H1 (cell line): ENCODE measurements at regions not wholly inside any gene's neighbourhood (a gene's known extent, or its start where the extent isn't known, plus 50 kb on each side); places are given as distances from the start of the nearest gene placed in this dataset.
A peak's percentile ranks its signal among the peaks of the same experiment; 100 is the strongest.

Experiments
- CTCF ChIA-PET: fragments of 300-600 bp; sonication (Branson Sonifier 250); formaldehyde crosslinking; loops from one replicate; lab custom pipeline; 2021; ENCODE audit not compliant: partially characterized antibody; lab: Charles Lee
- POLR2A ChIA-PET: fragments of 300-600 bp; sonication (Branson Sonifier 250); formaldehyde crosslinking; loops from one replicate; lab custom pipeline; 2021; ENCODE audit warnings: inconsistent platforms; ENCODE audit not compliant: partially characterized antibody; lab: Charles Lee
- DNase-seq, 2 experiments: peaks; one replicate each; pipeline versions ENCODE4 v3.0.0 to v3.0.0-alpha.2; 2010 to 2022; ENCODE audit warnings: low spot score in 2 of 2, low read depth in 1 of 2, mixed read lengths in 1 of 2
- FAIRE-seq: peaks from 2 replicates; lab custom pipeline; 2011; peaks lifted over from hg19 to GRCh38; lab: Jason Lieb, UNC
- H2AFZ ChIP-seq: 2 replicates; pipeline ENCODE4 v1.8.1; 2012; ENCODE audit warnings: low read length, inconsistent platforms
- H2AK5ac ChIP-seq: 2 replicates; pipeline ENCODE4 v1.6.1; 2013; ENCODE audit warnings: low read depth, low read length
- H2BK120ac ChIP-seq: replicated peaks from 2 replicates; pipeline ENCODE3; 2013; ENCODE audit warnings: low read depth, low read length, inconsistent platforms
- H2BK12ac ChIP-seq: 2 replicates; pipeline ENCODE4 v1.6.1; 2013; ENCODE audit warnings: low read depth, low read length
- H2BK15ac ChIP-seq: 2 replicates; pipeline ENCODE4 v1.6.1; 2013; ENCODE audit warnings: low read length
- H2BK20ac ChIP-seq: 2 replicates; pipeline ENCODE4 v1.6.1; 2013; ENCODE audit warnings: low read length
- H2BK5ac ChIP-seq: 2 replicates; pipeline ENCODE4 v1.6.1; 2013; ENCODE audit warnings: low read depth, low read length
- H3K14ac ChIP-seq: 2 replicates; pipeline ENCODE4 v1.6.1; 2013; ENCODE audit warnings: inconsistent platforms; ENCODE audit not compliant: insufficient read length
- H3K18ac ChIP-seq: 2 replicates; pipeline ENCODE4 v1.6.1; 2013; ENCODE audit warnings: low read length; ENCODE audit errors: extremely low read depth
- H3K23ac ChIP-seq: 2 replicates; pipeline ENCODE4 v1.6.1; 2013; ENCODE audit warnings: inconsistent platforms; ENCODE audit not compliant: insufficient read length
- H3K23me2 ChIP-seq: 2 replicates; pipeline ENCODE4 v1.6.1; 2013; ENCODE audit warnings: low read depth, low read length
- H3K27ac ChIP-seq: 2 replicates; pipeline ENCODE4 v1.6.1; 2011; ENCODE audit warnings: low read depth, low read length, inconsistent platforms
- H3K27me3 ChIP-seq, 4 experiments: replicated peaks in 1 of 4; 1 replicate in 1 of 4; 2 replicates in 3 of 4; pipeline versions ENCODE4 v1.6.1 to v1.8.1; 2011 to 2013; ENCODE audit warnings: low read length in 3 of 4, mild to moderate bottlenecking in 3 of 4, inconsistent platforms in 2 of 4, mixed read lengths in 2 of 4, moderate library complexity in 1 of 4; ENCODE audit not compliant: control insufficient read depth in 3 of 4, insufficient read depth in 3 of 4; ENCODE audit errors: extremely low read depth in 1 of 4
- H3K36me3 ChIP-seq, 4 experiments: 2 replicates each; pipeline versions ENCODE4 v1.6.1 to v1.8.1; 2011 to 2013; ENCODE audit warnings: mild to moderate bottlenecking in 4 of 4, low read length in 3 of 4, moderate library complexity in 2 of 4, control low read depth in 1 of 4, inconsistent platforms in 1 of 4; ENCODE audit not compliant: insufficient read depth in 4 of 4, control insufficient read depth in 2 of 4
- H3K4ac ChIP-seq: replicated peaks from 2 replicates; pipeline ENCODE3; 2013; ENCODE audit warnings: low read length, low read depth, mixed read lengths, inconsistent platforms; ENCODE audit not compliant: insufficient read length
- H3K4me1 ChIP-seq, 4 experiments: replicated peaks in 1 of 4; 1 replicate in 1 of 4; 2 replicates in 3 of 4; pipeline versions ENCODE4 v1.6.1 to v1.8.1; 2011 to 2013; ENCODE audit warnings: low read length in 3 of 4, inconsistent platforms in 2 of 4, mixed read lengths in 1 of 4; ENCODE audit not compliant: insufficient read depth in 4 of 4, control insufficient read depth in 3 of 4
- H3K4me2 ChIP-seq, 2 experiments: 2 replicates each; pipeline versions ENCODE4 v1.6.1 to v1.8.1; 2011 to 2013; ENCODE audit warnings: low read depth in 2 of 2, low read length in 2 of 2, control low read depth in 1 of 2, inconsistent platforms in 1 of 2, mild to moderate bottlenecking in 1 of 2; ENCODE audit not compliant: insufficient read depth in 1 of 2
- H3K4me3 ChIP-seq, 4 experiments: fragments of 200-600, 300-600 bp in 1 of 4; sonication (generic), shearing (Covaris generic), sonication (Bioruptor Twin) in 1 of 4; 2 replicates each; pipeline versions ENCODE4 v1.5.1 to v1.8.1; 2011 to 2016; ENCODE audit warnings: low read length in 4 of 4, low read depth in 3 of 4, control low read depth in 2 of 4, inconsistent platforms in 2 of 4, mild to moderate bottlenecking in 2 of 4, mixed read lengths in 1 of 4, moderate library complexity in 1 of 4; ENCODE audit not compliant: insufficient read depth in 2 of 4; ENCODE audit errors: extremely low read depth in 1 of 4
- H3K56ac ChIP-seq: replicated peaks from 2 replicates; pipeline ENCODE3; 2013; ENCODE audit warnings: low read depth, mild to moderate bottlenecking, mixed read lengths, low read length, inconsistent platforms; ENCODE audit not compliant: insufficient read length
- H3K79me1 ChIP-seq: 2 replicates; pipeline ENCODE4 v1.6.1; 2013; ENCODE audit warnings: low read depth, low read length, control low read depth
- H3K79me2 ChIP-seq, 2 experiments: 2 replicates each; pipeline versions ENCODE4 v1.6.1 to v1.8.1; 2012 to 2013; ENCODE audit warnings: low read length in 2 of 2, mild to moderate bottlenecking in 2 of 2, inconsistent platforms in 1 of 2; ENCODE audit not compliant: insufficient read depth in 2 of 2, control insufficient read depth in 1 of 2
- H3K9ac ChIP-seq, 4 experiments: replicated peaks in 1 of 4; 1 replicate in 1 of 4; 2 replicates in 3 of 4; pipeline versions ENCODE4 v1.6.1 to v1.8.1; 2011 to 2013; ENCODE audit warnings: low read depth in 3 of 4, low read length in 3 of 4, control low read depth in 2 of 4, mild to moderate bottlenecking in 2 of 4, moderate library complexity in 2 of 4, inconsistent platforms in 1 of 4; ENCODE audit errors: extremely low read depth in 1 of 4
- H3K9me3 ChIP-seq, 2 experiments: 2 replicates each; pipeline versions ENCODE4 v1.6.1 to v1.8.1; 2012 to 2013; ENCODE audit warnings: mild to moderate bottlenecking in 2 of 2, moderate library complexity in 2 of 2, control low read depth in 1 of 2, inconsistent platforms in 1 of 2, low read depth in 1 of 2, low read length in 1 of 2, mixed read lengths in 1 of 2; ENCODE audit not compliant: insufficient read depth in 2 of 2
- H4K20me1 ChIP-seq, 2 experiments: replicated peaks in 1 of 2; 2 replicates each; pipeline versions ENCODE3 to v1.8.1; 2011 to 2013; ENCODE audit warnings: inconsistent platforms in 2 of 2, low read length in 2 of 2, mild to moderate bottlenecking in 1 of 2; ENCODE audit not compliant: insufficient read depth in 2 of 2, control insufficient read depth in 1 of 2
- H4K5ac ChIP-seq: 2 replicates; pipeline ENCODE4 v1.6.1; 2013; ENCODE audit warnings: low read length, low read depth, mixed read lengths, inconsistent platforms; ENCODE audit not compliant: insufficient read length
- H4K8ac ChIP-seq: 2 replicates; pipeline ENCODE4 v1.8.0; 2013; ENCODE audit warnings: mild to moderate bottlenecking, moderate library complexity, low read length, inconsistent platforms; ENCODE audit not compliant: insufficient read depth; ENCODE audit errors: extremely low read depth
- H4K91ac ChIP-seq: replicated peaks from 2 replicates; pipeline ENCODE3; 2013; ENCODE audit warnings: low read length, mixed read lengths, inconsistent platforms; ENCODE audit not compliant: insufficient read length
- ATF2 ChIP-seq: IDR thresholded peaks from 2 replicates; pipeline ENCODE4 v1.6.1; 2012; ENCODE audit warnings: low read length, inconsistent platforms
- CHD1 ChIP-seq: IDR thresholded peaks from 2 replicates; pipeline ENCODE4 v1.6.1; 2012; ENCODE audit warnings: low read depth, low read length, improper control_type of control experiment
- SIRT6 ChIP-seq: IDR thresholded peaks from one replicate; pipeline ENCODE4 v1.7.1; 2012; ENCODE audit warnings: low read length, inconsistent platforms
- SRF ChIP-seq: IDR thresholded peaks from 2 replicates; pipeline ENCODE4 v1.6.1; 2011; ENCODE audit warnings: mild to moderate bottlenecking, low read depth, low read length, moderate library complexity
- WGBS, 2 experiments: shearing (Covaris generic) in 1 of 2; methylation state at CpG; one replicate each; pipeline versions ENCODE4 v1.1.6 to v1.1.7; 2013 to 2015; ENCODE audit warnings: low lambda C conversion rate in 2 of 2, mixed read lengths in 2 of 2, inconsistent platforms in 1 of 2, low coverage in 1 of 2, missing lambda C conversion rate in 1 of 2; ENCODE audit not compliant: insufficient replicate concordance in 2 of 2, insufficient coverage in 1 of 2, insufficient read length in 1 of 2; ENCODE audit errors: extremely low coverage in 1 of 2, missing lambda C conversion rate in 1 of 2; 5-methylcytosine and 5-hydroxymethylcytosine counted together

GRCh38 chr4:126807132-126807531, 825.6 kb upstream of the INTU start:
- no peaks in the 10 kb centered on the region for H3K23me2 ChIP-seq
- no peak overlapping the region for H4K8ac ChIP-seq
- no peak overlapping the region for H2BK5ac ChIP-seq
- no peak overlapping the region for H2BK20ac ChIP-seq
- no peaks in the 10 kb centered on the region for H3K79me2 ChIP-seq
- no peak overlapping the region for H3K23ac ChIP-seq
- no peak overlapping the region for H3K18ac ChIP-seq
- no peak for DNase-seq
- no peaks in the 10 kb centered on the region for H3K9me3 ChIP-seq
- no peak for FAIRE-seq
- no peak overlapping the region for H3K27ac ChIP-seq
- H3K56ac ChIP-seq, result no peak overlapping the region
- H2BK120ac ChIP-seq, result no peak overlapping the region
- H4K5ac ChIP-seq, result no peak overlapping the region
- no peaks in the 10 kb centered on the region for H3K4me1 ChIP-seq
- CTCF ChIA-PET, result no interaction called here
- no peaks in the 10 kb centered on the region for H3K27me3 ChIP-seq
- H3K79me1 ChIP-seq, result no peaks in the 10 kb centered on the region
- no peak overlapping the region for H3K4ac ChIP-seq
- no peak overlapping the region for H2AK5ac ChIP-seq
- H2AFZ ChIP-seq, result 0 out of 2 replicates have a peak overlapping the region, but pooled peaks have one; percentile 48
- H2BK15ac ChIP-seq, result no peak overlapping the region
- H3K14ac ChIP-seq, result no peak overlapping the region
- POLR2A ChIA-PET, result no interaction called here
- no peak overlapping the region for H3K4me2 ChIP-seq
- no peaks in the 10 kb centered on the region for H3K36me3 ChIP-seq
- H2BK12ac ChIP-seq, result no peak overlapping the region
- H3K4me3 ChIP-seq, result no peak overlapping the region
- H3K9ac ChIP-seq, result no peak overlapping the region
- no peak for TF ChIP-seq SRF
- no peak for TF ChIP-seq CHD1
- no peak for TF ChIP-seq SIRT6
- no peak for TF ChIP-seq ATF2
- no peaks in the 10 kb centered on the region for H4K20me1 ChIP-seq
- no peak overlapping the region for H4K91ac ChIP-seq
- WGBS, 2 experiments, result 80% methylated on average over 1 of the region's 1 CpG; no CpG with 5 or more reads in 1 of the 2 experiments
